ENCODE measurements at regions not wholly inside any gene's neighbourhood (a gene's known extent, or its start where the extent isn't known, plus 50 kb on each side); places are given as distances from the start of the nearest gene placed in this dataset.

DNA sequence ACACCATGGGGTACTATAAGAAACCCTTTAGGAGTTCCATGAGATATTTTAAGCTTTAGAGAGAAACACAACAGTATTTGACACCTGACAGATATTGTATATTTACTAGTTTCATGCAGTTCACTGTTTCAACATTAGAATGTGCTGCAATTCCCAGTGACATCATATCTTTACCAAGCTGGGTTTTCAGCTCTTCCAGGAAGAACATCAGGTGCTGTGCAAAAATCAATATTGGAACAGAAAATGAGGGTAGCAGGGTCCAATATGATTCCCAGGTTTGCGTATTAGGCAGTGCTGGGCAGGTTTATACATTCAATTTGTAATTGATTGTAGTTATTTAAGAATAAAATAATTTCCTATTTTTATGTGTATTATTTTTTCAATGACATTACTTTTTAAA lies 500.0 kb upstream of the EPHA7 start:
- no peaks in the 10 kb centered on the region for H3K9me3 ChIP-seq
- no peaks in the 10 kb centered on the region for H4K20me1 ChIP-seq (ENCODE audit: insufficient read depth)
- no peaks in the 10 kb centered on the region for H3K9me2 ChIP-seq
- ChIA-PET POLR2A (no interaction called here), CTCF (no interaction called here)
- no peak for DNase-seq
- TF ChIP-seq YY1 (IDR thresholded peaks at IDR 0.05; ENCODE audit: low read depth) (no peak), EP300 (IDR thresholded peaks at IDR 0.05; ENCODE audit: borderline replicate concordance in 1 of 2, low read depth in 1 of 2, low read length in 1 of 2) (no peak), MXI1 (IDR thresholded peaks at IDR 0.05; ENCODE audit: low read depth, low read length) (no peak), NFIC (IDR thresholded peaks at IDR 0.05; ENCODE audit: borderline replicate concordance) (no peak), NRF1 (IDR thresholded peaks at IDR 0.05; ENCODE audit: low read depth, low read length) (no peak), ELF1 (IDR thresholded peaks at IDR 0.05) (no peak)
- no peaks in the 10 kb centered on the region for H3F3A ChIP-seq (replicated peaks; ENCODE audit: insufficient read depth)
- H3K4me1 ChIP-seq (ENCODE audit: control insufficient read depth in 1 of 2, insufficient read depth in 2 of 2, low read depth in 1 of 2, low read length in 1 of 2): no peaks in the 10 kb centered on the region
- H3K9ac ChIP-seq: no peak overlapping the region
- no peak overlapping the region for H3K4me2 ChIP-seq
- no peak overlapping the region for H3K27ac ChIP-seq (ENCODE audit: low read depth in 2 of 2, low read length in 1 of 2)
- no peak overlapping the region for H3K4me3 ChIP-seq (ENCODE audit: low read depth in 2 of 2, low read length in 1 of 2)
- no peaks in the 10 kb centered on the region for H3K79me2 ChIP-seq (ENCODE audit: insufficient read depth)
- 17% methylated on average over 1 of the region's 1 CpG for WGBS (ENCODE audit: low lambda C conversion rate)
- no peak overlapping the region for H2AFZ ChIP-seq (ENCODE audit: low read depth)
- no peaks in the 10 kb centered on the region for H3K27me3 ChIP-seq (ENCODE audit: insufficient read depth)
- no peaks in the 10 kb centered on the region for H3K36me3 ChIP-seq (replicated peaks in 1 of 2; ENCODE audit: control insufficient read depth in 1 of 2, insufficient read depth in 2 of 2, low read length in 1 of 2)

DNA sequence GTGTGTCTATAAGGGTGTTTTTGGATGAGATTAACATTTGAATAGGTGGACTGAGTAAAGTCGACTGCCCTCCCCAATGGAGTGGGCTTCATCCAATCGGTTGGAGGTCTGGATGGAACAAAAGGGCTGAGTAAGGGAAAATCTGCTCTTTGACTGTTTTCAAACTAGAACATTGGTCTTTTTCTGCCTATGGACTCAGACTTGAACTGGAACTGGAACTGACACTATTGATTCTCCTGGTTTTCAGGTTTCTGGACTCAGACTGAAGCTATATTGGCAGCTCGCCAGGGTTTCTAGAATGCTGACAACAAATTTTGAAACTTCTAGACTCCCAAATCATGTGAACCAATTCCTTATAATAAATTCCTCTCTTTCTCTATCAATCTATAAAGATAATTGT lies 498.9 kb upstream of the EPHA7 start:
- DNase-seq: no peak
- CTCF ChIA-PET: no interaction called here
- H3K4me2 ChIP-seq: no peak overlapping the region

More for the DNA sequence above, 498.9 kb upstream of the EPHA7 start:
- no peak for TF ChIP-seq RAD21 (IDR thresholded peaks at IDR 0.05; ENCODE audit: low read length)
- TF ChIP-seq, protein P1, sequence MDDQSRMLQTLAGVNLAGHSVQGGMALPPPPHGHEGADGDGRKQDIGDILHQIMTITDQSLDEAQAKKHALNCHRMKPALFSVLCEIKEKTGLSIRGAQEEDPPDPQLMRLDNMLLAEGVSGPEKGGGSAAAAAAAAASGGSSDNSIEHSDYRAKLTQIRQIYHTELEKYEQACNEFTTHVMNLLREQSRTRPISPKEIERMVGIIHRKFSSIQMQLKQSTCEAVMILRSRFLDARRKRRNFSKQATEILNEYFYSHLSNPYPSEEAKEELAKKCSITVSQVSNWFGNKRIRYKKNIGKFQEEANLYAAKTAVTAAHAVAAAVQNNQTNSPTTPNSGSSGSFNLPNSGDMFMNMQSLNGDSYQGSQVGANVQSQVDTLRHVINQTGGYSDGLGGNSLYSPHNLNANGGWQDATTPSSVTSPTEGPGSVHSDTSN (IDR thresholded peaks at IDR 0.05): no peak
- TF ChIP-seq SIN3A (IDR thresholded peaks at IDR 0.05; ENCODE audit: borderline replicate concordance, low read depth, low read length): no peak
- TF ChIP-seq MXI1 (IDR thresholded peaks at IDR 0.05; ENCODE audit: low read depth, low read length): no peak
- no peak for TF ChIP-seq SMC3 (IDR thresholded peaks at IDR 0.05; ENCODE audit: low read depth, low read length)
- no peak for TF ChIP-seq GATA2 (CRISPR knock-in tag; IDR thresholded peaks at IDR 0.05)
- no peak for TF ChIP-seq EZH2phosphoT487 (IDR thresholded peaks at IDR 0.05; ENCODE audit: borderline replicate concordance, low read depth)
- TF ChIP-seq GABPA (IDR thresholded peaks at IDR 0.05; ENCODE audit: low read depth): no peak
- no peak for TF ChIP-seq JUND (IDR thresholded peaks at IDR 0.05)
- no peak for TF ChIP-seq TAF1 (IDR thresholded peaks at IDR 0.05; ENCODE audit: borderline replicate concordance, low read depth, low read length)
- no peak for TF ChIP-seq USF2 (IDR thresholded peaks at IDR 0.05; ENCODE audit: borderline replicate concordance, low read depth, low read length)
- TF ChIP-seq, protein P2, sequence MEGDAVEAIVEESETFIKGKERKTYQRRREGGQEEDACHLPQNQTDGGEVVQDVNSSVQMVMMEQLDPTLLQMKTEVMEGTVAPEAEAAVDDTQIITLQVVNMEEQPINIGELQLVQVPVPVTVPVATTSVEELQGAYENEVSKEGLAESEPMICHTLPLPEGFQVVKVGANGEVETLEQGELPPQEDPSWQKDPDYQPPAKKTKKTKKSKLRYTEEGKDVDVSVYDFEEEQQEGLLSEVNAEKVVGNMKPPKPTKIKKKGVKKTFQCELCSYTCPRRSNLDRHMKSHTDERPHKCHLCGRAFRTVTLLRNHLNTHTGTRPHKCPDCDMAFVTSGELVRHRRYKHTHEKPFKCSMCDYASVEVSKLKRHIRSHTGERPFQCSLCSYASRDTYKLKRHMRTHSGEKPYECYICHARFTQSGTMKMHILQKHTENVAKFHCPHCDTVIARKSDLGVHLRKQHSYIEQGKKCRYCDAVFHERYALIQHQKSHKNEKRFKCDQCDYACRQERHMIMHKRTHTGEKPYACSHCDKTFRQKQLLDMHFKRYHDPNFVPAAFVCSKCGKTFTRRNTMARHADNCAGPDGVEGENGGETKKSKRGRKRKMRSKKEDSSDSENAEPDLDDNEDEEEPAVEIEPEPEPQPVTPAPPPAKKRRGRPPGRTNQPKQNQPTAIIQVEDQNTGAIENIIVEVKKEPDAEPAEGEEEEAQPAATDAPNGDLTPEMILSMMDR (IDR thresholded peaks at IDR 0.05): no peak
- TF ChIP-seq YY1 (IDR thresholded peaks at IDR 0.05; ENCODE audit: low read depth): no peak
- no peak for TF ChIP-seq TCF12 (IDR thresholded peaks at IDR 0.05)
- TF ChIP-seq POLR2AphosphoS5 (IDR thresholded peaks at IDR 0.05; ENCODE audit: low read depth, low read length): no peak
- no peak for TF ChIP-seq RXRA (IDR thresholded peaks at IDR 0.05; ENCODE audit: borderline replicate concordance, low read depth)
- TF ChIP-seq, protein P3, sequence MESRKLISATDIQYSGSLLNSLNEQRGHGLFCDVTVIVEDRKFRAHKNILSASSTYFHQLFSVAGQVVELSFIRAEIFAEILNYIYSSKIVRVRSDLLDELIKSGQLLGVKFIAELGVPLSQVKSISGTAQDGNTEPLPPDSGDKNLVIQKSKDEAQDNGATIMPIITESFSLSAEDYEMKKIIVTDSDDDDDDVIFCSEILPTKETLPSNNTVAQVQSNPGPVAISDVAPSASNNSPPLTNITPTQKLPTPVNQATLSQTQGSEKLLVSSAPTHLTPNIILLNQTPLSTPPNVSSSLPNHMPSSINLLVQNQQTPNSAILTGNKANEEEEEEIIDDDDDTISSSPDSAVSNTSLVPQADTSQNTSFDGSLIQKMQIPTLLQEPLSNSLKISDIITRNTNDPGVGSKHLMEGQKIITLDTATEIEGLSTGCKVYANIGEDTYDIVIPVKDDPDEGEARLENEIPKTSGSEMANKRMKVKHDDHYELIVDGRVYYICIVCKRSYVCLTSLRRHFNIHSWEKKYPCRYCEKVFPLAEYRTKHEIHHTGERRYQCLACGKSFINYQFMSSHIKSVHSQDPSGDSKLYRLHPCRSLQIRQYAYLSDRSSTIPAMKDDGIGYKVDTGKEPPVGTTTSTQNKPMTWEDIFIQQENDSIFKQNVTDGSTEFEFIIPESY (IDR thresholded peaks at IDR 0.05; ENCODE audit: borderline replicate concordance, low read depth): no peak
- Histone ChIP-seq H3K9ac (no peak overlapping the region), H3K36me3 (replicated peaks in 1 of 2; ENCODE audit: control insufficient read depth in 1 of 2, insufficient read depth in 2 of 2, low read length in 1 of 2) (no peaks in the 10 kb centered on the region), H4K20me1 (ENCODE audit: insufficient read depth) (no peaks in the 10 kb centered on the region), H3K4me1 (ENCODE audit: control insufficient read depth in 1 of 2, insufficient read depth in 2 of 2, low read depth in 1 of 2, low read length in 1 of 2) (no peaks in the 10 kb centered on the region), H3K4me3 (ENCODE audit: low read depth in 2 of 2, low read length in 1 of 2) (no peak overlapping the region), H3F3A (replicated peaks; ENCODE audit: insufficient read depth) (no peaks in the 10 kb centered on the region), H3K27ac (ENCODE audit: low read depth in 2 of 2, low read length in 1 of 2) (no peak overlapping the region), H2AFZ (ENCODE audit: low read depth) (no peak overlapping the region), H3K9me2 (no peaks in the 10 kb centered on the region), H3K9me3 (no peaks in the 10 kb centered on the region), H3K79me2 (ENCODE audit: insufficient read depth) (no peaks in the 10 kb centered on the region), H3K27me3 (ENCODE audit: insufficient read depth) (no peaks in the 10 kb centered on the region)
- 31% methylated on average over 3 of the region's 3 CpGs for WGBS (ENCODE audit: low lambda C conversion rate)
- POLR2A ChIA-PET: no interaction called here

All from SK-N-SH (cell line).